Hepatocyte (in vitro differentiated cells): ENCODE measurements at regions not wholly inside any gene's neighbourhood (a gene's known extent, or its start where the extent isn't known, plus 50 kb on each side); places are given as distances from the start of the nearest gene placed in this dataset.

Experiments
- DNase-seq: peaks from one replicate; pipeline ENCODE4 v3.0.0-alpha.2; 2016; ENCODE audit warnings: low spot score
- H2AFZ ChIP-seq: fragments of 200-600 bp; sonication (generic); 2 replicates; pipeline ENCODE4 v1.6.0; 2016; ENCODE audit warnings: antibody characterized with exemption, mild to moderate bottlenecking
- H3K27ac ChIP-seq: fragments of 200-600 bp; sonication (generic); 2 replicates; pipeline ENCODE4 v1.5.1; 2016; ENCODE audit warnings: mild to moderate bottlenecking
- H3K27me3 ChIP-seq: fragments of 200-600 bp; sonication (generic); 2 replicates; pipeline ENCODE4 v1.6.1; 2016
- H3K36me3 ChIP-seq: fragments of 200-600 bp; sonication (generic); replicated peaks from 2 replicates; pipeline ENCODE4 v1.5.1; 2016; ENCODE audit warnings: low read depth; ENCODE audit not compliant: insufficient read depth
- H3K4me1 ChIP-seq: fragments of 200-600 bp; sonication (generic); 2 replicates; pipeline ENCODE4 v1.5.1; 2016; ENCODE audit warnings: mild to moderate bottlenecking, moderate library complexity; ENCODE audit not compliant: insufficient read depth
- H3K4me2 ChIP-seq: fragments of 200-600 bp; sonication (generic); 2 replicates; pipeline ENCODE4 v1.6.0; 2016
- H3K4me3 ChIP-seq: fragments of 200-600 bp; sonication (generic); 2 replicates; pipeline ENCODE4 v1.5.1; 2016; ENCODE audit warnings: mild to moderate bottlenecking
- H3K79me2 ChIP-seq: fragments of 200-600 bp; sonication (generic); 2 replicates; pipeline ENCODE4 v1.6.0; 2017; ENCODE audit warnings: mild to moderate bottlenecking
- H3K9me2 ChIP-seq: fragments of 200-600 bp; sonication (generic); replicated peaks from 2 replicates; pipeline ENCODE4 v1.6.0; 2017; ENCODE audit warnings: mild to moderate bottlenecking; ENCODE audit not compliant: insufficient read depth
- H3K9me3 ChIP-seq: fragments of 200-600 bp; sonication (generic); 2 replicates; pipeline ENCODE4 v1.5.1; 2016; ENCODE audit warnings: low read depth, mild to moderate bottlenecking
- H4K20me1 ChIP-seq: fragments of 200-600 bp; sonication (generic); 2 replicates; pipeline ENCODE4 v1.6.0; 2016; ENCODE audit warnings: mild to moderate bottlenecking; ENCODE audit not compliant: insufficient read depth, poor library complexity, severe bottlenecking
- EZH2 ChIP-seq: fragments of 200-600 bp; sonication (generic); IDR thresholded peaks from 2 replicates; pipeline ENCODE4 v1.6.1; 2016; ENCODE audit warnings: antibody characterized with exemption, mild to moderate bottlenecking, borderline replicate concordance
- EZH2phosphoT487 ChIP-seq: fragments of 200-600 bp; sonication (generic); IDR thresholded peaks from one replicate; pipeline ENCODE4 v1.6.1; 2018; ENCODE audit warnings: antibody characterized with exemption, mild to moderate bottlenecking, low read depth, moderate library complexity; ENCODE audit not compliant: unreplicated experiment, severe bottlenecking
- WGBS: methylation state at CpG from one replicate; pipeline ENCODE4 v1.1.6; 2016; ENCODE audit warnings: low lambda C conversion rate; ENCODE audit errors: missing lambda C conversion rate; 5-methylcytosine and 5-hydroxymethylcytosine counted together
- TF ChIP-seq, protein P1 (sequence below): fragments of 200-600 bp; sonication (generic); IDR thresholded peaks from 2 replicates; pipeline ENCODE4 v1.5.1; 2016; ENCODE audit warnings: antibody characterized with exemption, mild to moderate bottlenecking; ENCODE audit not compliant: poor library complexity

DNA sequence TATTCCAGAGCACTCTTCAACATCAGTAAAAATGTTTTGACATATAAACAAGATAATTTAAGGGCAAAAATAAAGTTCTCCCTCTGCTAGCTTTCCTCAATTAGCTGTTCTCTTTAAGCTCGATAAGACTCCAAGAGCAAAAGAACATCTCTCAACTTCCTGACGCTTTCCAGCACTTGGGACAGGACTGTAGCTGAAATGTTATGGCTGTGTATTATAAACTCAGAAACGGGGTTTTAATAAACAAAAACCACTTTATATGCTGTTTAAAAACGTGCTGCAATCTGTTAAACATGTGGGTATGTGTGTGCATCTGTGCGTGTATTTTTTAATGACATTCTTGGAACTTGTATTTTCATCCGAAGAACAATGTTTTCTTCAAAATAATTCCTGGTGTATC lies 71.5 kb upstream of the RGS2 start:
- Histone ChIP-seq H3K4me3 (no peak overlapping the region), H2AFZ (no peak overlapping the region), H3K79me2 (no peaks in the 10 kb centered on the region), H3K27ac (no peak overlapping the region), H3K36me3 (no peaks in the 10 kb centered on the region), H3K9me2 (no peaks in the 10 kb centered on the region), H3K9me3 (no peaks in the 10 kb centered on the region), H3K27me3 (no peaks in the 10 kb centered on the region), H3K4me2 (peak overlapping the region; percentile 35), H3K4me1 (no peaks in the 10 kb centered on the region), H4K20me1 (no peaks in the 10 kb centered on the region)
- peak; percentile 9 for DNase-seq
- 50% methylated on average over 6 of the region's 6 CpGs for WGBS
- TF ChIP-seq, protein P1, sequence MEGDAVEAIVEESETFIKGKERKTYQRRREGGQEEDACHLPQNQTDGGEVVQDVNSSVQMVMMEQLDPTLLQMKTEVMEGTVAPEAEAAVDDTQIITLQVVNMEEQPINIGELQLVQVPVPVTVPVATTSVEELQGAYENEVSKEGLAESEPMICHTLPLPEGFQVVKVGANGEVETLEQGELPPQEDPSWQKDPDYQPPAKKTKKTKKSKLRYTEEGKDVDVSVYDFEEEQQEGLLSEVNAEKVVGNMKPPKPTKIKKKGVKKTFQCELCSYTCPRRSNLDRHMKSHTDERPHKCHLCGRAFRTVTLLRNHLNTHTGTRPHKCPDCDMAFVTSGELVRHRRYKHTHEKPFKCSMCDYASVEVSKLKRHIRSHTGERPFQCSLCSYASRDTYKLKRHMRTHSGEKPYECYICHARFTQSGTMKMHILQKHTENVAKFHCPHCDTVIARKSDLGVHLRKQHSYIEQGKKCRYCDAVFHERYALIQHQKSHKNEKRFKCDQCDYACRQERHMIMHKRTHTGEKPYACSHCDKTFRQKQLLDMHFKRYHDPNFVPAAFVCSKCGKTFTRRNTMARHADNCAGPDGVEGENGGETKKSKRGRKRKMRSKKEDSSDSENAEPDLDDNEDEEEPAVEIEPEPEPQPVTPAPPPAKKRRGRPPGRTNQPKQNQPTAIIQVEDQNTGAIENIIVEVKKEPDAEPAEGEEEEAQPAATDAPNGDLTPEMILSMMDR = no peak
- TF ChIP-seq EZH2phosphoT487 (no peak), EZH2 (no peak)

GRCh38 chr1:192739476-192740184 lies 69.2 kb upstream of the RGS2 start:
- H4K20me1 ChIP-seq = no peaks in the 10 kb centered on the region
- no peaks in the 10 kb centered on the region for H3K79me2 ChIP-seq
- TF ChIP-seq EZH2 (no peak), EZH2phosphoT487 (no peak)
- TF ChIP-seq, protein P1 = no peak
- WGBS = 85% methylated on average over 11 of the region's 11 CpGs
- H3K36me3 ChIP-seq = no peaks in the 10 kb centered on the region
- no peak overlapping the region for H3K4me3 ChIP-seq
- no peak overlapping the region for H3K4me2 ChIP-seq
- no peak overlapping the region for H2AFZ ChIP-seq
- no peaks in the 10 kb centered on the region for H3K9me3 ChIP-seq
- H3K9me2 ChIP-seq = no peaks in the 10 kb centered on the region
- H3K4me1 ChIP-seq = no peaks in the 10 kb centered on the region
- no peaks in the 10 kb centered on the region for H3K27me3 ChIP-seq
- no peak overlapping the region for H3K27ac ChIP-seq
- no peak for DNase-seq

- 94% methylated on average over 1 of the region's 1 CpG for WGBS
- H3K9me3 ChIP-seq = no peaks in the 10 kb centered on the region
- H3K79me2 ChIP-seq = no peaks in the 10 kb centered on the region
- H3K27ac ChIP-seq = no peak overlapping the region
- no peaks in the 10 kb centered on the region for H3K27me3 ChIP-seq
- no peak for TF ChIP-seq EZH2phosphoT487
- no peak for TF ChIP-seq EZH2
- TF ChIP-seq, protein P1 = no peak
- no peak overlapping the region for H3K4me3 ChIP-seq
- no peaks in the 10 kb centered on the region for H3K4me1 ChIP-seq
- no peak for DNase-seq
- H3K4me2 ChIP-seq = no peak overlapping the region
- no peaks in the 10 kb centered on the region for H3K36me3 ChIP-seq
- no peaks in the 10 kb centered on the region for H4K20me1 ChIP-seq
- H2AFZ ChIP-seq = no peak overlapping the region
- no peaks in the 10 kb centered on the region for H3K9me2 ChIP-seq
Observed at GRCh38 chr1:192740214-192740613, 68.6 kb upstream of the RGS2 start.

- H3K9me2 ChIP-seq = no peaks in the 10 kb centered on the region
- H3K4me2 ChIP-seq = no peak overlapping the region
- no peaks in the 10 kb centered on the region for H3K4me1 ChIP-seq
- WGBS = 98% methylated on average over 3 of the region's 3 CpGs
- H3K27me3 ChIP-seq = no peaks in the 10 kb centered on the region
- H4K20me1 ChIP-seq = no peaks in the 10 kb centered on the region
- H2AFZ ChIP-seq = no peak overlapping the region
- H3K79me2 ChIP-seq = no peaks in the 10 kb centered on the region
- H3K9me3 ChIP-seq = no peaks in the 10 kb centered on the region
- TF ChIP-seq EZH2phosphoT487 = no peak
- TF ChIP-seq EZH2 = no peak
- TF ChIP-seq, protein P1 = no peak
- no peaks in the 10 kb centered on the region for H3K36me3 ChIP-seq
- H3K27ac ChIP-seq = no peak overlapping the region
- DNase-seq = no peak
- no peak overlapping the region for H3K4me3 ChIP-seq
Observed at GRCh38 chr1:192741095-192741494, 67.7 kb upstream of the RGS2 start.
